Heart right ventricle (tissue), 16 donors: ENCODE measurements at regions not wholly inside any gene's neighbourhood (a gene's known extent, or its start where the extent isn't known, plus 50 kb on each side); places are given as distances from the start of the nearest gene placed in this dataset.

Source experiments
- ATAC-seq, 8 donors: fragments of 200-7000 bp; cut with Tn5 transposase; one replicate each; pipeline ENCODE4 v1.9.1; 2020; ENCODE audit warnings: mild to moderate bottlenecking in 8 of 8, moderate library complexity in 8 of 8, moderate number of reproducible peaks in 1 of 8
- DNase-seq, 2 donors: peaks; one replicate each; pipeline ENCODE4 v3.0.0-alpha.2; 2020
- H3K27ac ChIP-seq, 10 donors: fragments of 200-600 bp; sonication (generic) in 2 of 10; one replicate each; pipeline versions ENCODE4 v1.5.0 to v1.8.0; 2020 to 2022; ENCODE audit warnings: mild to moderate bottlenecking in 3 of 10
- H3K27me3 ChIP-seq, 7 donors: fragments of 200-600 bp; one replicate each; pipeline ENCODE4 v1.8.0; 2021 to 2022; ENCODE audit warnings: mild to moderate bottlenecking in 2 of 7
- H3K36me3 ChIP-seq, 9 donors: fragments of 200-600 bp; sonication (generic) in 1 of 9; one replicate each; pipeline versions ENCODE4 v1.5.0 to v1.8.0; 2020 to 2022; ENCODE audit warnings: mild to moderate bottlenecking in 2 of 9
- H3K4me1 ChIP-seq, 9 donors: fragments of 200-600 bp; sonication (generic) in 1 of 9; one replicate each; pipeline versions ENCODE4 v1.5.0 to v1.8.0; 2020 to 2022; ENCODE audit warnings: mild to moderate bottlenecking in 4 of 9
- H3K4me3 ChIP-seq, 10 donors: fragments of 200-600 bp; sonication (generic) in 2 of 10; one replicate each; pipeline versions ENCODE4 v1.5.0 to v1.8.0; 2020 to 2022; ENCODE audit warnings: mild to moderate bottlenecking in 7 of 10, moderate library complexity in 2 of 10
- H3K9me3 ChIP-seq, 11 donors: fragments of 200-600 bp in 10 of 11; sonication (generic) in 2 of 11; one replicate each; pipeline versions ENCODE4 v1.5.0 to v1.8.0; 2013 to 2022; ENCODE audit warnings: mild to moderate bottlenecking in 2 of 11, control low read depth in 1 of 11, moderate library complexity in 1 of 11
- CTCF ChIP-seq, 9 donors: fragments of 200-600 bp; sonication (generic) in 2 of 9; IDR thresholded peaks; one replicate each; pipeline versions ENCODE4 v1.5.0 to v1.8.0; 2021 to 2022; ENCODE audit warnings: antibody characterized with exemption in 9 of 9, mild to moderate bottlenecking in 5 of 9, moderate library complexity in 1 of 9
- WGBS, 2 donors: extraction: QIAGEN DNeasy Blood & Tissue Kit; methylation state at CpG; one replicate each; pipeline ENCODE4 v1.1.7; 2013; ENCODE audit warnings: inconsistent platforms in 1 of 2; 5-methylcytosine and 5-hydroxymethylcytosine counted together
- intact Hi-C, 10 donors: fragments of 100-400 bp; cut with DNase I; formaldehyde crosslinking; loops; one replicate each; pipeline versions ENCODE4 v1.11.1 to v1.14.2; 2022
- donor health status: Arrhythmogenic right ventricular cardiomyopathy.
- donor health status: ischemic (EF 13 %, LVEDD 7.1; RV severe dilation, severe dysfunction).
- donor health status: healthy with polysubstance abuse.
- donor health status: DM: no; HTN: yes; CAD: no.
- donor health status: DM: no; HTN: no; CAD: no.
- donor health status: ischemic (EF 25% LVEDD 6.9; RV normal size, moderate dysfunction).
- donor health status: ischemic (EF 25% LVEDD 5.7; RV mildly dilated, moderate dysfunction).
- donor health status: healthy.
- donor health status: DM: yes; HTN: yes; CAD: no.
- donor health status: Ischemic cardiomyopathy.
- donor health status: ischemic (EF 35%, LVEDD 5.7; RV mildly dilated, moderate dysfunction).
- donor health status: nonischemic (EF 11% LVEDD 7.7; RV severe dilation, severe dysfunction).
- donor health status: DM: yes; HTN: yes; CAD: no.
- donor health status: PGD.
- donor health status: ischemic (EF 29% LVEDD 5.4; RV normal size, mild dysfunction).
- donor health status: nonischemic (EF 23%, LVEDD 6.1; RV moderate dilation, normal function).

GRCh38 chr2:185664384-185664783 lies 74.2 kb upstream of the FSIP2 start:
- Histone ChIP-seq H3K27ac (no peak overlapping the region), H3K4me1 (no peaks in the 10 kb centered on the region), H3K9me3 (no peaks in the 10 kb centered on the region), H3K27me3 (no peaks in the 10 kb centered on the region), H3K36me3 (no peaks in the 10 kb centered on the region), H3K4me3 (no peak overlapping the region)
- 82 to 88% methylated on average over 2 of the region's 2 CpGs for WGBS, 2 donors
- DNase-seq (no peak), ATAC-seq (no peak)
- intact Hi-C loops = no loop called here
- no peak for TF ChIP-seq CTCF (IDR thresholded peaks at IDR 0.05)

GRCh38 chr2:185665251-185665814 lies 73.3 kb upstream of the FSIP2 start:
- H3K4me1 ChIP-seq = no peaks in the 10 kb centered on the region
- H3K36me3 ChIP-seq = no peaks in the 10 kb centered on the region
- no peak overlapping the region for H3K4me3 ChIP-seq
- intact Hi-C loops = no loop called here
- no peak for DNase-seq
- H3K9me3 ChIP-seq = no peaks in the 10 kb centered on the region
- no peak for ATAC-seq
- TF ChIP-seq CTCF (IDR thresholded peaks at IDR 0.05) = no peak
- H3K27me3 ChIP-seq = no peaks in the 10 kb centered on the region
- H3K27ac ChIP-seq = no peak overlapping the region
- 82 to 88% methylated on average over 2 of the region's 2 CpGs for WGBS, 2 donors

- Histone ChIP-seq H3K4me1 (no peaks in the 10 kb centered on the region), H3K36me3 (no peaks in the 10 kb centered on the region), H3K27me3 (no peaks in the 10 kb centered on the region), H3K9me3 (no peaks in the 10 kb centered on the region), H3K4me3 (no peak overlapping the region), H3K27ac (no peak overlapping the region)
- WGBS, 2 donors = 92 to 93% methylated on average over 2 of the region's 2 CpGs
- no peak for DNase-seq
- intact Hi-C loops = no loop called here
- no peak for TF ChIP-seq CTCF (IDR thresholded peaks at IDR 0.05)
- ATAC-seq = no peak
These were observed 71.2 kb upstream of the FSIP2 start for GRCh38 chr2:185667452-185667851.

- ATAC-seq (no peak), DNase-seq (no peak)
- no peaks in the 10 kb centered on the region for H3K9me3 ChIP-seq
- H3K4me3 ChIP-seq = no peak overlapping the region
- no peaks in the 10 kb centered on the region for H3K27me3 ChIP-seq
- intact Hi-C loops = no loop called here
- H3K27ac ChIP-seq = no peak overlapping the region
- no peak for TF ChIP-seq CTCF (IDR thresholded peaks at IDR 0.05)
- H3K4me1 ChIP-seq = no peaks in the 10 kb centered on the region
- H3K36me3 ChIP-seq = no peaks in the 10 kb centered on the region
These were observed 69.9 kb upstream of the FSIP2 start for GRCh38 chr2:185668710-185669109.
